Limb (tissue), 2 donors: ENCODE measurements at regions not wholly inside any gene's neighbourhood (a gene's known extent, or its start where the extent isn't known, plus 50 kb on each side); places are given as distances from the start of the nearest gene placed in this dataset.

Experiments used
- DNase-seq, 2 donors: peaks; one replicate each; pipeline ENCODE4 v3.0.0-alpha.2; 2016; ENCODE audit errors: extremely low spot score in 2 of 2

DNA sequence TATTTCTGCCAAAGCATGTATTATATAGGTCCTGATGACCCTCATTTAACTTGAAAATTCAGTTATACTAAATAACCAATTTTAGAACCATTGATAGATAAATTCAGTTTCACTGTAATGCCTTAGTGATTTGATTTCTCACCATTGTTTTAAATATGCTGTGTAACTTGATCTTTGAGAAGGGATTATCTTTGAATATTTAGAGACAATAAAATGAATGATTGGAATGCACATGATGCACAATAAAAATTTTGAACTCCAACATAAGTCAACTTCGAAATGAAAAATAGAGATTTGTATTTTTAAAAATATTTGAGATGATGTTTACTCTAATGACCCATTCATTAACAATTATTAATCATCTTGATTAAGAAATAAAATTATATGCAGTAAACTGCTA is 654.5 kb downstream of the OLFM4 start:
- no peak for DNase-seq

DNA sequence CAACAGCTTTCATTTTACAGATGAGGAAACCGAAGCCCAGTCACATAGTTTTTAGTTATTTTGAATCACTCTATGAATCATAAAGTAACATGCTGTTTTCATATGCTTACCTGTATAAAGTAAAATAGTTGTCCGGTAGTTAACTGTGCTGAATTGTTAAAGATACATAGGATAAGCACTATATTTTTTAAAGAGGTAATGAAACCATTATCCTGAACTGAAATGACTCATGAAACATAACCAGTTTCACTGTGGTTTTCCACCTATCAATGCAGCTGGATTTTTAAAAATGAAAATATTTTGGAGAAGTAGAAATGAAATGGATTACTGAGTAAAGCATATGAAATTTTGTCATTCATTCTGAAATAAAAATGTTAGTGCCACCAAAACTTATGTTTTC is 655.0 kb downstream of the OLFM4 start:
- DNase-seq, result no peak

DNA sequence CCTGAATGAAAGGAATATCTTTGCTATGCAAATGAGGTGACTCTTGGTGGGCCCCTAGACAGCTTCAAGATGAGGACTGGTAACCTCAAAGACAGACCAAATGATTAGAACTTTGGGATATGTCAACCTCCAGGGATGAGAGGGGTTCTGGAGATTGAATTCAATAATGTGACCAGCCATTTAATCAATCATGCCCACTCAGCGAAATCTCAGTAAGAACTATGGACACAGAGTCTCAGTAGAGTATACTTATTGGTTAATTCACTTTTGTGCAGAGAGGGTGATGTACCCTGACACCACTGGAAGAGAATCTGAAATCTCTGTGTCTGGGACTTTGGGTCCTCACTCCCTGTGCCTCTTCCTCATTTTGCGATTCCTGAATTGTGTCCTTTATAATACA is 662.8 kb downstream of the OLFM4 start:
- no peak for DNase-seq

DNA sequence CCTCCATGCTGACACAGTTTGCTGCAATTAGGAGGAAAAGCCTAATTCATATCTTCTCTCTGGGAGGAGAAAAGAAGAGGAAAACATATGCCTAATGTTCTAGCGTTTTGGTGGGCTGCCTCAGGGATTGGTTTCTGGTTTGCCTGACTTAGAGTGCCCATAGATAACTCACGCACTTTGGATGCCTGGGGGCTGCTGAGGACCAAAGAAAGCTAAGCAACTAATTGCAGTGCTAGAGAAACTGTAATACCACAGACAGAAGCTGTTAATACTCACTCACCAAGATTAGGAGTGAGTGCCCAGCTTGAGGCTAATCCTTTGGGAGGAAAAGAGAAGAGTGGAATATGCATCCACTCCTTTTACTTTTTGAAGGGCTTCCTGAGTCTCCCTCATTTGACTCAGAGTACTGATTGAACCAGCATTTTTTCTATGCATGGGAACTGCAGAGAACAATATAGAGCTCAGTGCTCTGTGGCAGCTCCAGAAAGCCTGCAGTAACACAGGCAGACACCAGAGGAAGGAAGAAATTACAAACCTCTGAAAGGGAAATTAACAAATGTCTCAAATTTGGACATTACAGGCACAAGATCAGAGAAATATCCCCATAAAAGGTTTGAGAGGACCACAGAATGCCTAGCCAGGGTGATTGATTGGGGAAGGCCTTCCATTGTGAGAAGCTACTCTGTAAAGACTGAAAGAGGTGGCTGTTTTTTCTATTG is 666.4 kb downstream of the OLFM4 start:
- no peak for DNase-seq

DNA sequence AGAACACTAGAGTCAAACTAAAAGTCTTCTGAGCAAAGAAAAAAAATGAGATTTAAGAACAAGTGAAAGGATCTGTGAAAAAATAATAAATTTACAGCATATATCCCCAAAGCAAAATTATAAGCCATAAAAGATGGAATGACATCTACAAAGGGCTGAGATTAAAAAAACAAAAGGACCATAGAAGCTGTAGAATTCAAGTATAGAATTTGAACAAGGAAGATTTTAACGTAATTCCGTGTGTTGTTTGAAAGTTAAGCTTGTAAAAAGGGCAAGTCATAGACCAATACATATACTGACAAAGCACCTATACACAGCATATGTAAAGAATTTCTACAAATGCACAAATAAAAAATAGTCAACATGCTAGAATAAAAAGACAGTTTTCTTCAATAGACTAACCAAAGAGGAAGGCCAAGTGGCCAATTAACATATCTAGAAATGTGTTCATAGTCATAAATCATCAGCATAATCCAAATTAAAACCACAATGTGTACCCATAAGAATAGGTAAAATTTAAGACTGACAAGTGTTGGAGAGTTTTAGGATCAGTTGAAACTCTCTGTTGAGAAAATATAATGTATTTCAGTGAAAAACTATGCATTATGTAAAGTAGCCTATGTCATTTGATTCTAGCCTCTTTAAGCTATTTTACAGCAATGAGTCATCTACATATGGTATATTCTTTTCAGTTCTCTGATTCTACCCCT is 674.9 kb downstream of the OLFM4 start:
- DNase-seq, result no peak

DNA sequence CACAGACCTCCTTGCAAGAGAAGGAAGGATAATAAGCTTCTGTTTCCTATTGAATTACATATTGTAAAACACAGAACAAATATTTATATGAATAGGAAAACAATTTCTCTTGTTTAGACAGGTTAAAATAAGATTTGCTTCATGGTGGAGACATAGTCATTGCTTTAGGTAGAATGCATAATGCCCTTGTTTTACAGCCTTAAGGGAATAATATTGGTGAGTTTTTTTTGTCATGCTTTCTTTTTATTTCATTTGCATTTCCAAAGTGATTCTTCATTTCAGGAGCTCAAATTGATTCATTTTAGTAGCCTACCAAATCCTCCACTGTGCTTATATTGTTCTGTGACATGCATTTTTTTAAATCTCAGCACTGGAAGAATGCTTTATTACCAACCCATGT is 690.7 kb downstream of the OLFM4 start:
- no peak for DNase-seq

DNA sequence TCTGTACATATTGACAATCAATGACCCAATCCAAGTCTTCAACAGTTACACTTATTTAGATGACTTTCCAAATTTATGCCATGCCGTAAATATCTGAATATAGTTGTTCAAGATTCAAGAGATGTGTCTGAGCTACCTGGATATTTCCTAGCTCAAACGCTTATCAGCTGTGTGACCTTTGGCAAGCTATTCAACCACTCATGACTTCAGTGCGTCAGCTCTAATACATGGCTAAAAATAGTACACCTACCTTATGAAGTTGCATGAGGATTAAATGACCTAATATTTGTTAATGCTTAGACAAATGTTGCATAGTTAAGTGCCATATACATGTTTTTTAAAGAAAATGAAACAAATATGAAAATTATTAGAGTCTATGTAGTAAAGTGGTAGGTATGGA is 704.1 kb downstream of the OLFM4 start:
- DNase-seq, result no peak

DNA sequence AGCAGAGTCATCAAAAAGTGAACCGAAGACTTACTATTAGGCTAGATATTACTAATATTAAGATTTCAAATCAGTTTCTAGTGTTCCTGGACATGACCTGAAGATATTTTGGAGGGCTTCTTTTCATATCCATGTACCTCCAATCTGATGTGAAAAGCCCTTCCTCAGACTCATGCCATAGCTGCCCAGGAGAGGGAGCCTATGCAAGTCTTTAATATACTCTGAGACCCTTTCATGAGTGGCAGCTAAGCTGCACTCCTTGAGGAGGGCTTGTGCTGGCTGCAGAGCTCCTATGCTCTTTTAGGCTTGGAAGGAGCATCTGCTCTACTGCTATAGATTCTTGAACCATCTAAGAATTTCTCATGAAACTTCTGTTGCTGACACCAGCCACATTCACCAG is 715.3 kb downstream of the OLFM4 start:
- DNase-seq, result no peak

DNA sequence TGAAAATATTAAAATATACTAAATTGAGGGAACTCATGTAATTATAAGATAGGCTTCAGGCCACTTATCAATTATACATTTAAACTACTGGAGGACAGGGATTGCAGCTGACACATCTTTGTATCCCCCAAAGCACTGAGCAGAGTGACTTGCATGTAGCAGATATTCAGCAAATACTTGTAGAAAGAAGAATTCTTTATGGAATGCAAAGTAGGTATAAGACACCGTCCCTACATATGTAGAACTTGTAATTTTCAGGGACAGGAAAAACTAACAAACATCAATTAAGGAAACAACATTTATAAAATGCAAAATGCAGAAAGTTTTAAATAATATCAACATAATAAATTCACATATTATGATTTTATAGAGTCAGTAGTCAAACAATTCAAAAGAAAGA is 719.2 kb downstream of the OLFM4 start:
- DNase-seq, result no peak

DNA sequence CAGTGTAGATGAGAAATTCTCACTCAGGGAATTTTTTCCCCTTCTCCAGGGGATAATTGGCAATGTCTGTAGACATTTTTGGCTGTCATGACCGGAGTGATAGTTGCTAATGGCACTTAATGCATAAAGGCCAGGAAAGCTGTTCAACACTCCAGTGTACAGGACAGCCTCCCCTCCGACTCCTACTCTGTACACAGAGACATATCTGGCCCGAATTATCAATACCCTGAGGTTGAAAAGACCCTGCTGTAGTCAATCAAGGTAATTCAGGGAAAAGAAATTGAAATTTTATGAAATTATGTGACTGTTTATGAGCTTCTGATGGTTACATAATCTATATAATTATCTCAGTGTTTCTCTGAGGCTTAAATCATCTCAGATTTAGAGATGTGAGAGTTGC is 720.7 kb downstream of the OLFM4 start:
- DNase-seq, result no peak

DNA sequence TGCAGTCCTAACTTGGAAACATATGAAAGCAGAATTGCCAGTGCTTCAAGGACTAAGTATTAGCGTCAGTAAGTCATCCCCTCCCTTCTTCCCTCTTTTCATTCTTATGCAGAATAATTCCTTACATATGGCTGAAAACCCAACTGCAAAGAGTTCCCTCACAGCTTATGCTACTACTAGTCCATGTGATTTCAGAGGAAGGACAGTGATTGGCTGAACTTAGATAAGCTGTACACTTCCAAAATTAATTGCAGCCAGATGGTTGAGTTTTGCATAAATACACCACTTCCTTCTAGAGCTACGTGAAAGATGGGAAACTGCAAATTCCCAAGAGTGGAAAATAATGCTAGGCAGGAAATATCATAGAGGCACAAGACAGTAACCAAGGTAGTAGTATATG is 730.4 kb downstream of the OLFM4 start:
- DNase-seq, result peak in 1 of 2 donors; percentile 43

DNA sequence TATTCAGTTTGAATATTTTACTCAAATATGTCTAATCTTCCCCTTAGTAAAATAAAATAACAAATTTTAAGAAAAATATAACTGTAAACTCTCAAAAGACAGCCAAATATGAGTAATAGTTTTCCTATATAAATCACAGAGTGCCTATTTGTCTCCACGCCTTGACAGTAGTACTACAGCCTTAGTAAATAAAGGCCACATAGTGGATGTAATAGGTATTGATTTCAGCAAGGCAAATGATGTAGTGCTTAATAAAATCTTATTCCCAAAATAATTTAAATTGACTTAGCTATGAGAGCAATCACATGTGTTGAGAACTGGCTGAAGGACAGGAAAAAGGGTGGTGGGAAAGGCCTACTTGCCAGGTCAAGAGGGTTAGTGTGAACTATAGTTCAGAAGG is 747.2 kb downstream of the OLFM4 start:
- DNase-seq, result no peak

DNA sequence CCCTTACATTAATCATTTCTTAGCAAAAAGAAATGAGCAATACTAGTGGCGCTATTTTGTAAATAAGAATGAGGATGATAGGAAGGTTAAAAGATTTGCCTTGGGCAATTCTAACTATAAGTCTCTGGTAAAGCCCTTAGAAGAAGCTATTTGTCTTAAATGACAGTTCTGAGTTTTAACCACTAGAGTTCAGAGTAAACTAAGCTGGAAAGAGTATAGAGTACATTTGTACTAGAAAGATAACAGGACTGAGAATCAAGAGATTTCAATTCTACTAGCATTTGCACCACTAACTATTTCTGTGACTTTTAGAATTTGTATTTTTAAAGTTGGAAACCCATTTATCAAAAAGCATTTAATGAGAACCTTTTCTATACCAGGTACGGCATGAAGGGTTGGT is 750.3 kb downstream of the OLFM4 start:
- no peak for DNase-seq

DNA sequence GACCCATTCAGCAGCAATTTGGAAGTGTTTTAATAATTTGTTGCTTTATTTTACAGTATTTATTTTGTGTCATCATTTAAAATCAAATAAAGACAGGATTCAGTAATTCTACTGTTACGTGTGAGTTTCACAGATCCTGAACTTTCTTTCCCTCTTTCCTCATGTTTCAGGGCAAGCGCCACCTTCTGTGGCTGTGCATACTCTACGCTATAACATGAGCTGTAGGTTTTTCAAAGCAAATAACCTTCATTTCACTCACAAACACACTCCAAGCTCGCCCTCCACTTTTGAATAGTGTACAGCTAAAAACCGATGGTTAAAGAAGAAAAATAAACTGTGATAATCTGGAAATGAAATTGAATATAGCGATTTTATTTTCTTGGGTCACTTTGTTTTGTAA is 753.3 kb downstream of the OLFM4 start:
- peak in 1 of 2 donors; percentile 39 for DNase-seq

DNA sequence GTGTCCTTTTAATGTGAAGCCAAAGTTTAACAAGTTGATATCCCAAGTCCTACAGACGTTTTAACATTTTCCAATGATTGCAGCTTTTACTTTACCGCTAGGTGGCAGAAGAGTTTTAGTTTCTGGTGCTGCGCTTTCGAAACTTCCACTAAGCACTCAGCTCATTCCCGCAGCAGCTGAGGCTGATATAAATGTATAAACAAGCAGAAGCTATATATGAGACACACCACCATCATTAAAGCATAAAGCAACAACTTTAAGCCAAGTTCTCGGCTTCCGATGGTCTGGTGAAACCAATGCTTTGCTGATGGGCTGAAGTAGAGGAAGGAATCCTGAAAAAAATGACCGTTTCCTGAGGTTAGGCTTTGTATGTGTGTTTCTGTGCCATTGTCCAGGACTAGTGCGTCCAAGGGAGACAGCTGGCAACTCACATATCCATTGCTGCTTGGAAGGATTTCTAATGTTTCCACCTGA is 753.9 kb downstream of the OLFM4 start:
- DNase-seq, result peak; percentile 56 to 91

DNA sequence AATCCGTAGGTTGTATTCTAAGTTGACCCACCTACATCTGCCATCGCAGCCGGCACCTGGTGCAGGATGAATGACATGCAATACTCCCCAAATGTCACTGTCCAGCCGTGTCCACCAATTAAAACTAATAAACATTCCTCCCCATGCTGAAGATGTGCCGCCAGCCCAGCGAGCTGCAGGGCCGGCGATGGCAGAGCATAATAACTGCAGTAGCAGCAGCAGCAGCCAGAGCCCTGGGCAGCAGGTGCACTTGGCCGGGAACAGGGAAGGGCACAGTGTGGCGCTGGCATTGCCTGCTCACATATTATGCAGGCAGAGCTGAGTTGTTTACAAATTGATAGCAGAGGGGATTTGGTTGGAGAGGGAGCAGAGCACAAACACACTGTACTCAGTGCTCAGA is 754.9 kb downstream of the OLFM4 start:
- peak in 1 of 2 donors; percentile 42 for DNase-seq

DNA sequence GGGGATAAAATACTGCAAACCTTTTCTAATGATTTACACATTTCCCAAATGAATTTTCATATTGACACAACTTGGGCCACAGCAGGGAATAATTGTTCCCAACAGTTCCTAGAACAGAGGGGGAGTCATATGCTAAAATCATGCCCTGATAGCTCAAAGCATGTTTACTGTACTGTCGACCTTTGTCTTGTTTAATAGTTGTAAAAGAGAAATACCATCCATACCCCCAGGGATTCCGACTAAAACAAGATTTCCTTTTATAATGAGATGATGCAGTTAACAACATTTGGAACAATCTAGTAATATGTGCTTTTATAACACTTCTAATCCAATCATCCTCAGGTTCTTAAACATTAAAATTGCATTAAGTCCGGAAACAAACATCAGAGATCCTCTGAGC is 759.7 kb downstream of the OLFM4 start:
- DNase-seq, result no peak

DNA sequence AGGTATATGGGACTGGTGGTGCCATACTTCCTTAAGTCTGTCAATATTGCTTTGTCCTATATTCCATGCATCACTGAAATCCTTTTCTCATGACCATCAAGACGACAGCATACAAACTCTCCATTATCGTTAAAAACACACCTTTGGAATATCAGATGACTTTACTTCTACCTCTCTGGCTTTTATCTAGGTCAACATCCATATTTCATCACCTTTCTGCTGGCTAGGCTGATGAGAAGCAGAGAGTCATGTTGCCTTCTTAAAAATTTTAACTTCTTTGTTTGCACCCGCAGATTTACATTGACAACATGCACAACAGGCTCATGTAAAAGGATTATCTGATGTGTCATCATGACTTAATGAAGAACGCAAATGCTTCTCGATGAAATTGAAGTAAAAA is 771.4 kb downstream of the OLFM4 start:
- DNase-seq, result no peak

DNA sequence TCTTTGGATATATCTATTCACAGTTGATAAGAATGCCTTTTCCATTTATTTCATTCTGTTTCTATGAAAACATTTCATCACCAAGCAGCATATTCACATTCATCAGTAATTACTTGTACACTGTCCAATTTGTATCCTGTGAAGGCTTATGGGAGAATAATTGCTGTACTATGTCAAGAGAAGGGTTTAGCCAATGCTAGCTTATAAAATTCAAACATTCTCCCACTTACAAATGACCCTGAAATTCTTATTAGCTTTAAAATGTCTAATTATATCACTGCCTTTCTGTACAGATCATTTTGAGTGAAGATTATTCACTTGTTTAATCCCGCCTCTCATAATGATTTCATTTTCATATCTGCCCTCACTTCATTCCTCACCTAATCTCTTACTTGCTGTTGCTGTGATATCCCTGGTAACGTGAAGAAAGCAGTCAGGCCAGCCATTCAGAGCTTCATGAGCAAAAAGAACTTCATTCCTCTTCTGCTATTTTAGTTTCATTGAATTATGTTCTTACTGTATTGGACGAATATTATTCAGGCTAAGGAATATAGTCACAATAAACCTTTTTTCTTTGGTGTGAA is 778.7 kb downstream of the OLFM4 start:
- no peak for DNase-seq

DNA sequence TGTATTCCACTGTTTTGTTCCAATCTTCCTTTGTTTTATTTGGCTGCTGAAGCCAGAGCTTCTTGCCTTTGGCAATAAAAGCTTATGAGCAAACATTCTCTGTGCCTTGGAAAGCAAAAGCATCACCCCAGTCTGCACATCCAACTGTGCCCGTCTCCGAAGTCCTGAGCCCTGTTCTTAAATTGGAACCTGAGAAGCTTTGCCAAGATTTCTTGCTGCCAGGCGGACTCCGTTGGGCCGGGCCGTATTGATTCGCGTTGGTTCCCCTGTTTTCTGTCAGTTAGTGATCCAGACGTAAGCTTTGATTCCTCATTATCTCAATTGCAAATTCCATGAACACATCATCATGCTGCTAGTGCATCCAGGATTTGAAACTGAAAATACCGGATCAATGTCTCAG is 793.0 kb downstream of the OLFM4 start:
- DNase-seq, result no peak

DNA sequence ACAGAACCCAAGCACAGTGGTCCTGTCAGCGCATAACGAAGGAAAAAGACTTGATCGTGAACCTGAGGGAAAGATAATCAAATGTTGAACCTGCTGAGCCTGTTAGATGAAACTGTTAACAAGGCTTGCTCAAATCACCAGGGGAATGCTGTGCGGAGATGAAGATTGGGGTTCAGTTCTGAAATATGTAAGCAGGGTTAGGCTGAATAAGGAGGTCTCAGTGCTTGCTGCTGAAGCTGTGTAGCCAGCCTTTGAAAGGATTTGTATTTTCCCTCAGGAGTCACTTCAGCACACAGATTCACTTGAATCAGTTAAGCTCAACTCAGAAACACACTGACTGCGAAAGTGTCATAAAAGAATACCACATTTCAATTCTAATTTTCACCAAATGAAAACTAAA is 793.5 kb downstream of the OLFM4 start:
- DNase-seq, result no peak

DNA sequence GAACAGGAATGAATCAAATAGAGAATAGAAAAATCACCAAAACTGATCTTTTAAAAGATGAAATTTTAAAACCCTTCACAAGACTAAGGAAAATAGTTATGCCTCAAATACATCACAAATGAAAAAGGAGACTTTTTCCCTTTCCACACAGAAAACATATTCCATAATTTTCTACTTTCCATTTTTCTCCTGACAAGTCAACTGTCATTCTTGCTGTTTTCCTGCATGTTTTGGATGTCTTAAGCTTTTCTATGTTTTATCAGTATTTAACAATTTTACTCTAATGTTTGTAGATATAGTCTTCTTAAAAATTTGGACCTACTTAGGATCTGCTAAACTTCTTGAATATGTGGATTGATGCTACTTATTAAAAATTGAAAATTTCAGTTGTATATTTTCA is 810.8 kb downstream of the OLFM4 start:
- DNase-seq, result no peak
